ENCODE measurements at regions not wholly inside any gene's neighbourhood (a gene's known extent, or its start where the extent isn't known, plus 50 kb on each side); places are given as distances from the start of the nearest gene placed in this dataset.
"Not testable (repeated sequence)": the region's sequence is repeated elsewhere in the genome, so short reads cannot be mapped to it uniquely, and the experiment has no call there.

DNA sequence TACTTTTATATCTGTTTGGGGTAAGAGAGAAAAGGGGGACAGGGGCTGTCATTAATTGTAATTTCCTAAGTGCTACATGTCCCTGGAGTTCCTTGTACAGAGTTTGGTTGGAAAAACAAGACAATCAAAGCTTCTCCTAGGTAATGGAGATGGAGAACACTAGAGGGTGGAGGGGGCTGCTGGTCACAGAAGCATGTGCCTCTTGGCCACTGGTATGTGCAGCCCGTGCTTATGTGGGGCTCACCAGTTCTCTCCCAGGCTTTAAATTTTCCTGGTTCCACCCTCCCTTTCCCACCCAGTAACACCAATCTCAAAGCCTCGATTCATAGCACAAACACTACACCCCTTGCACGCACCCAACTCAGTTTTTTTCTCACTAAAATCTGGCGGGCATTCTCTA is 165.6 kb downstream of the SAMD5 start:
- no peak for DNase-seq (ENCODE audit: low read depth)

DNA sequence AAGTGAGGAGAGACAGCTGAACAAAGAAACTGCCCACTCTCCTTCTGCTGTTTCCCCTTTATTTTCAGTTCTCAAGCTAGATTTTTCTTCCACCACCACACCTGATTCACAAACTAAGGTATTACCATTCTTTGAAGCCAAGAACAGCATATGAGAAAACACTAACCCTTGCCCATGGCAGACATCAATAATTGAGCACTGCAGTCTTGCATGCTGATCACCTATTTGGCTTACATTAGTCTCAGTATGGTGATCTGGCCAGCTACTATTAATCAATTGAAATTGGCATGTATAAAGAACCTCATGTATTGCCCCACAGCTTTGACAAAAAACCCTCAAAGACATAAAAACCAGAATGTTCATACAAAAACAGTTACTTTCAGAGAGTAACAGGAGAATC is 166.3 kb downstream of the SAMD5 start:
- no peak for DNase-seq (ENCODE audit: low read depth)

DNA sequence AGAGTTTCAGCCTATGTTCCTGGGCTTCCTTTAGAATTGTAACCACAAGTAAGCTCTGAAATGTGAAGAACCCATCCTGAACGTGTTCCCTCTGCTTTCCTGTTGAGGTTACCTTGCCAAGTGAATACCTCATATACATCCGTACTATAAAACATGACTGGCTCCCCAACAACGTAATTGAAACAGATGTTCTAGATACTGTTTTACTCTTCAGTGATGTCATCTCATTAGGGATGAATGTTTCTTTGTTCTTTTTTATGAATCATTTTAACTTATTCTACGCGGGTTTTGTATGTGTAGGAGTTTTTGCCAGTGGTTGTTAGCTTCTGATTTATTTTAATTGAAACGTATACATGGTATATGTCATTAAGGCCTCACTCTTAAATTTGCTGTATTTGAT is 166.8 kb downstream of the SAMD5 start:
- no peak for DNase-seq (ENCODE audit: low read depth)

DNA sequence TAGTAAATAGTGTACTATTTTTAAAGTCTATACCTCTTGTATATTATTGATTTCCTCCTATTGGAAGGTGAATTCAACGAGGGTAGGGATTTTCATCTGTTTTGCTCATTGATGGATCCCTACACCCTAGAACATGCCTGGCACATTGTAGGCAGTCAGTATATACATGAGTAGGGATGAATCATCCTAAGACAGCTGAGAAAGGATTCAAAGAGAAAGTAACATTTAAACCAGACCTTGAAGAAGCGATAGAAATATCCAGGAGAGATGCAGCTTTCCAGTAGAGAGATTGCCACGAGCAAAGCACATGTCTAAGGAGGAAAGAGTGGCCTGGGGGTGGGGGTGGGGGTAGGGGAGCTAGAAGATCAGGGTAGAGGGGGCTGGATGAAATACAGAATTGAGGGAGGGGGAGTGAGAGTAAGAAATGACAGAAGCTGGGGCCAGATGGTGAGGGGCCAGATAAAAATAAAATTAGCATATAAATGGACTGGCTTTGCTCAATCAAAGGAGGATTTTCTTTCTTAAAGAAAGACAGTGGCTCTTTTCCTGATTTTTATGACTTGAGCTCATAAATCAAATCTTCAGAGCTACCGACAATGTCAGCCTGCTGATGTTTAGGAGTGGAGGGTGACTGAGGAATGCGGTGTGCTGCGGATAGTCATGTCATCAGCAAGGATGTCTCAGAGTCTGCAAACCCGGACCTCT is 168.2 kb downstream of the SAMD5 start:
- no peak for DNase-seq (ENCODE audit: low read depth)

DNA sequence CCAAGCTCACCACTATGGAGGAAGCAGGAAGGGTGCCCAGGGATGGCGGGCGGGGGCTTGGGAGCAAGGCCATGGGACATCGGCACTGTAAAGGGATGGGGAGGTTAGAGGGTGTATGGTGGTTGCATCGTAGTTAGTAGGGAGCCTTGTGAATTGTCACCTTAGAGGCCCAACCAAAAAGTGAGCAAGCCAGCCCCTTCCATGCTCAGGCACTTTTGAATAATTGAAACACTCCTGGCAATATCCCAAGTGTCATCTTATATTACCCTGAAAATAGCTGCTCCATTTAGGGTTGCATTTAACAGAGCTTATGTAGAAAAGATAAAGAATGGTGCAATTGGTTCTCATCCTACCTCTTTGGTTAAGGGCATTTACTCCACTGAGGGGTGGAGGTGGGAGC is 169.2 kb downstream of the SAMD5 start:
- no peak for DNase-seq (ENCODE audit: low read depth)

DNA sequence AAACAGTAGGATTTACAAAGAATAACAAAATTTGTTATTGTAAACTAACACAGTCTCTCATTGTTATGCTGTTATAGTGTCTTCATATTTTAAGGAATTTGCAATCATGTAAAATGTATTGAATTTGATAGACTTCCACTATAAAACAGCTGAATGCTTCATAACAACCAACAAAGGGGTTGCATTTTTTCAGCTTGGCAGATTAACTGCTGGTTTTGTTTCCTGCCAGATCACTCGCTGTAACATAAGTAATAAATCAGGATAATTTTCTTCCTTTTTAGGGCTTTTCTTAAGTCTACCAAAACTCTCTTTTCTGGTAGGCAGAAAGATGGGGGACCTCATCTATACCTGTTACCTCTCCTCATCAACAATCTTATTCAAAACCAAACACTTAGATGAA is 169.8 kb downstream of the SAMD5 start:
- no peak for DNase-seq (ENCODE audit: low read depth)

DNA sequence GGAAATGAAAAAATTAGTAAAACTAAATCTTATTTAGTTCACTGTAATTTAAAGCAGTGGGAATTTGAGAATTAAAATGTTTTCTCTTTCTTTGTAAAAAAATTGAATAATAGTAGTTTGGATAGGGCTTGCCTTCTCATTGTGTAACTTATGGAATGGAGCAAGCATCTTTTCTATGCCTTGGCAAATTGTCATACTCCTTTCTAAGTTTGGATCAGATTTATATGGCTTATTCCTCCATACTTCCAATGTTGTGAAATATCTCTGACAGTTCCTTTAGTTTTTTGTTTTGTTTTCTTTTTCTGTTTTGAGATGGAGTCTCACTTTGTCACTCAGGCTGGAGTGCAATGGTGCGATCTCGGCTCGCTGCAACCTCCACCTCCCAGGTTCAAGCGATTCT is 176.4 kb downstream of the SAMD5 start:
- DNase-seq (ENCODE audit: low read depth), result no peak

DNA sequence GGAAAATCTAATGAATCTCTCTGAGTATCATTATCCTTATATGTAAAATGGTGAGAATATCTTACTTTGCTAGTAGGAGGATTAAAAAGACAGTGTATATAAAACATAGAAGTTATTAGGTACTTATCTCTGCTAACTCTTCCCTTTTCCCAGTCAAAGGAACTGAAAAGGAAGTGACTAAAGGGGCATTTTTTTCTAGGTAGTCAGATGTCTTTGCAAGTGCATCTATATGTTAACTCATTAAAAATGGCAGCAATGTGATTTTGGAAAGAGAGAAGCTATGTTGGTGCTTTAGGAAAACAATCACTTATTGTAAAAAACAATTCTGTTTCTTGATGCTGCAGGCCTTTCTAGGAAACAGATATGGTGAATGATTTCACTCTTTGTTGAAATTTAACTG is 180.9 kb downstream of the SAMD5 start:
- no peak for DNase-seq (ENCODE audit: low read depth)

DNA sequence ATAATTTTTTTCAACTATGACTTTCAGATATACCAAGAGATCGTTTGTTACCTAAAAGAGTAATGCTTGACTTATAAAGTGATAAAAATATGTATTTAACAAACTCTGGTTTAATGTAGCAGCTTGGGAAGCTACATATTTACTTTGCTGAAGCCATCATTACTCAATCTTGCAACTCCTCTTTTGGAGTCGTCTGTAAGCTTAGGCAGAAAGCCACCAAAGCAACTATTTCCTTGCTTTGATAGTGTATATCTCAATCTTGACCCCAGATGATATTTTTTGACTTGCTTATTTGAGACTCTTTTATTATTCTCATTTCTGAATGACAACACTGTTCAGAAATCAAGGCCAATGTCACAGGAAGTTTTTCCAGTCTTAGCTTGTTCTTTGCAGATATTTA is 183.0 kb downstream of the SAMD5 start:
- DNase-seq (ENCODE audit: low read depth), result no peak

DNA sequence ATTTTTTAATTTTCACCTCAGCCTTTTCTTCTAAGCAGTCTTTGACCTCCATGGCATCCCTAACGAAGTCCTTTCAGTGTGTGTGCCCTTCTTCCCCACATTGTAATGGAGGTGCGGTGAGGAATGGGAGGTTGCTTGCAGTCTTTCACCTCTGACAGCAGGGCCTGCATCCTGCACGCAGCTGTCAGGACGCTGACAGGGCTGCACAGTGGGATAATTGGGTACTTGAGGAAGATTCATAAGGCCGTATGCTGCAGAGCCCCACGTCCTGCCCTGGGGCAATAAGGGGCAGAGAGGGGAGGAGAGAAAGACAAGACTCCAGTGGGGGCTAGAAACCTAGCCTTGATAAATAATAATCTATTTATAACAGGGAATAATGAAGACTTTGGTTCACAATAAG is 184.7 kb downstream of the SAMD5 start:
- no peak for DNase-seq (ENCODE audit: low read depth)

DNA sequence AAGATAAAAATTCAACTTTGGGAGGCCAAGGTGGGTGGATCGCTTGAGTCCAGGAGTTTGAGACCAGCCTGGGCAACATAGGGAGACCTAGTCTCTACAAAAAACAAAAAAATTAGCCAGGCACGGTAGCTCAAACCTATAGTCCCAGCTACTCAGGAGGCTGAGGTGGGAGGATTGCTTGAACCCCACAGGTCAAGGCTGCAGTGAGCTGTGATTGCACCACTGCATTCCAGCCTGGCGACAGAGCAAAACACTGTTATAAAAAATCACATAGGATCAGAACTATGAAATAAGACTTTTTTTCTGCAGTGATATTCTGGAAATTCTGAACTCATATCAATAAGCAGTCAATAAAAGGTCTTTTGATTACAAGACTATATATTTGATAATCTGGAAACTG is 186.1 kb downstream of the SAMD5 start:
- DNase-seq (ENCODE audit: low read depth), result not testable (repeated sequence)

DNA sequence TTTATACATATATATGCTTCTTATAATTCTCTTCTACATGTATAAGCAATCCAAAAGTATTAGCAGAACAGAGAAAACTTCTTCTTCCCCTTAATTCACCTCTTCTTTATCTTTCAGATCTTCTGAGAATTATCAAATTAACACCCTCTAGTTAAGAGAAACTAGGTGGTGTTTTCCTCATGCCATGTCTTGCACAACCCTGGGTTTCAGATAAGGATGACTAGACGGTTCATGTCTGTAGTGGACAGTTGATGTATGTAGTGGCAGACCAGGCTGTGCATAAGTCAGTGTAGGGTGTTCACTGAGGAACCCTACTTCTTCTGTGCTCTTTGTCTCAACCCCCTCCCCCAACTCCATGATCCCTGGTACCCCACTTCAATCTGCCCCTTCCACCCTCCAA is 187.3 kb downstream of the SAMD5 start:
- no peak for DNase-seq (ENCODE audit: low read depth)

DNA sequence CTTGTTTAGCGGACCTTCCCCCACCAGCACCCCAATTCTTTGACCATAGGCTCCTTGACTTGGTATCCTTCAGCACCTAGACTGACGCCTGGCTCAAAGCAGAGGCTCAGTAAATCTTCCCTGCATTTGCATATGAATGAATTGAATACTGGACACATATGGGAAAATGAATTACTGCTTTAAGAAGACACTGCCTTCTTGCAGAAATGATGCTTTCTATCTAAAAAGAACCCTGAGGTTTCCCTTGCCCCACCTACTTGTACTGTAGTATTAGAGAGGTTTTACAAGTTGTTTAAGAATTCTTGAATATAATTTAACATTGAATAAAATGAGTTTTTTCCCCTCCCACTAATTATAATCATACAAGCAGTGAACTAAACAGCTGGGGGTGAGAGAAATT is 190.7 kb downstream of the SAMD5 start:
- DNase-seq (ENCODE audit: low read depth), result no peak

DNA sequence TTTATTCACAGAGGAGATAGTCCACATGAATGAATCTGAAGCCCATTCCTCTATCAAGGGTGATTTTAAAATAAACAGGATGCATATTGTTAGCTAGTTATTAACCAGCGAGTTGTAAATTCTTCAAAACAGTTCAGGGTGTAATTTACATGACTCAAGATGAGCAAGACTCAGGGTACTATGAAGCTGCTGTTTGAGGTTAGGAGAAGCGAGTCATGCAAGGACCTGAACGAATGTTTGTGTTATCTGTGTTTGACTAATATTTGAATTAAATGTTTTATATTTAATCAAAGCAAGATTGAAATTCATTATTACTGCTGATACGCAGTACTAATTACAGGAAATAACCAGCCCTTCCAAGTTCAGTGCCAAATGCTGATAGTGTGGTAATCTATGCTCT is 191.1 kb downstream of the SAMD5 start:
- DNase-seq (ENCODE audit: low read depth), result no peak

DNA sequence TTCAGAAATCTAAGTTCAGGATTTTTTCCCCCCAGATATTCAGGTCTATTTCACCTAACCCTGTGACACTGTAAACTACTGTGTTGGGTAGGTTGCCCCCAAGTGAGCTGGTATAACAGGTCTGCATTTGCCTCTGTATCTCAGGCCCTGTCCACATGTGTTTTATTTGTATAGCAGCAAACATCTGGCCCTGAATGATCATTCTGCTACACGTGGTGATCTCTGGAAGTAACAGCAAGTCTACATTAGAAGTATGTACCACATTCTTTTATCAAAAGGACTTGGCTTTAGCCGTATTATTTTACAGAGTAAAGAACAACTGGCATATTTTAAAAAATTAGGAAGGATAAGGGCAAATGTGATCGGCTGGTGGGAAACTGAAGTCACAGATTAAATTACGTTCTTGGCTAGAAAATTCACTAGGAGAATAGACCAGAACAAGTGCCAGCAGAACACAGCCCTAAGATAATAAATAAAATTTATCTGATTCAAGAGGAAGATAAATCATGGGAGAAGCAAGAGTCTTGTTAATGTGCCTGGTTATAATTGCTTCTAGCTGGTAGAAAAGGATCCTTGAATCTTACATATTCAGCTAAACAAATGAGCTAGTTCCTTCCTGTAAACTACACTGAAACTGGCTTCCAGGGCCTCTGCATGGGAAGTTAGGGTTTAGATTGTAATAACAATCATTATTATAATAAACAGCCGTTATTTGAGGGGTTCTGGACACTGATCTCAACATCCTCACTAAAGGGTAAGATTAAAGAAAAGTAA is 192.1 kb downstream of the SAMD5 start:
- DNase-seq (ENCODE audit: low read depth), result no peak

DNA sequence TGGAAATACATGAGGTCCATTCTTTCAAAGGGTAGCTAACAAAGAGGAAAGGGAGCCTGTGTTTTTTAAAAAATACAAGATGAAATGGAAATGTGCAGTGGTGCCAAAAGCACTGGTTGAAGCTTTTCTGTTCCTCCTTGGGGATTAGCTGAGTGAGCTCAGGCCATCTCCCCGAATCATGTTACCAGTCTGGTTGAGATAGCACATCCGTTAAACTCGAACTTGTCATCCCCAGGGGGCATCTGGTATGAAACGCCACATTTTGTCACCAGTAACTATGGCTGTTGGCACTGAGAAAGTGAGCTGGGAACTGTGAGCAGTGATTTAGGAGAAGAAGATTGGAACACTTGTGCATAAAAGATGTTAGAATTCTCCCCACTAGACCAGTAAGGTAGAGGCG is 196.2 kb downstream of the SAMD5 start:
- no peak for DNase-seq (ENCODE audit: low read depth)

DNA sequence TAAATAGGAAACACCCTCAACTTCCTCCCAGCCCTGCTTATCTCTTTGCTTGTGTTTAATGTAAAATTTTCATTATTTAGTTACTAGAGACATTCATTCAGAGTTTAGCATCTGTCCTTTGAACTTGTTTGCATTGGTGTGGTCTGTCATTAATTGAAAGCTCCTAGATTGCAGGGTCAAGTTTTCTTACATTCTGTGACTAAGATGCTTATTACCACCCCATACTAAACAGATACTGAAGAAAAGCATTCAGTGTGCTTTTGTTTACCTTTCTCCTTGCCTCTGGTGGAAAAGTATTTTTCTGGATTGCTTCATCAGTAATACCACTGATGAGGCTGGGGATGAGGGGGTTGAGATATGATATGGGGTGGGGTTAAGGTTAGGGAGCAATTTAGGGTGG is 199.0 kb downstream of the SAMD5 start:
- DNase-seq (ENCODE audit: low read depth), result no peak

DNA sequence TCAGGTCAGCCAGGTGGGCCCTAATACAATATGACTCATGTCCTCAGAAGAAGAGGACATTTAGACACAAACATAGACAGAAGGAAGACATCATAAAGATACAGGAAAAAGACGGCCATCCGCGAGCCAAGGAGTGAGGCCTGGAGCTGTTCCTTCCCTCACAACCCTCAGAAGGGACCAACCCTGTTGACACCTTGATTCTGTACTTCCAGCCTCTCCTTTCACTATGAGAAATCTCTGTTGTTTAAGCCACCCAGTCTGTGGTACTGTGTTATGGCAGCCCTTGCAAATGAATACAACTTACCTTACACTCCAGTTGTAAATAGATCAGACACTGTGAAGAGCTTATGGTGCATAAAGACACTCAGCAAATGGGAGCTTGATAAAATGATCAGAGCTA is 199.7 kb downstream of the SAMD5 start:
- DNase-seq (ENCODE audit: low read depth), result no peak

DNA sequence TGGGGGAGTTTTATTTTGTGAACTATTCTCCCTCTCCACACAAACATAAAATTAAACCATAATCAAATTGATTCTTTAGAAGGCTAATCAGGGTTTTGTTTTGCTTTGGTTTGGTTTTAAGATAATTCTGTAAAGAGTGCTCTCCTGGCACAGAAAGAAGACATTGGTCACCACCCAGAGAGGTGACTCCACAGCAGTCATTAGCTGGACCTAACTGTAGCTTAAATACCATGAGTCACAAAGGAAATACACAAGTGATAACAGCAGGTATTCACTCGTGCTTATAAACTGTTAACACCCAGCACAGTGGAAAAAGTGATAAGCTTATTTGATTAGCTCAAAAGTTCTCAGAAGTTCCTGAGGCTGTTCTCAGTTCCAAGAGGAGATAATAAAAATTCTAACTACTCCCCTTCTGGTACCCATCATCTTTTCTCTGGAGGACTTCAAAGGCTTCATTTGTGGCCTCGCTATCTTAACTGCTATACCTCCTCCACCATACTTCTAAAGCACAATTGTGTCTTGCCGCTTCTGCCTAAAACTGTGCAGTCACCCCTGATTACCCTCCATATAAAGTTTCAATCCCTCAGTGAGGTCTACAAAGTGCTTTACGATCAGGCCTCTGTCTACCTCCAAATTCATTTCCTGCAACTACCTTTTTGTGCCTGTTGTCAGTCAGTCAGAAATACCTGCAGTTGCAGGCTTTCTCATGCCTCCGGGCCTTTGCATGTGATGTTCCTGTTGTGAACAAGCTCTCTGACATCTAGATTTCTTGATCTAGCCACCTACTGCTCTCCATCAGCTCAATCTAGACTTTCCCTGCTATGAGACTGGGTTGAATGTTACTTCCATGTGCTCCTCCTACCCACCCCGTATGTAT is 201.1 kb downstream of the SAMD5 start:
- no peak for DNase-seq (ENCODE audit: low read depth)

DNA sequence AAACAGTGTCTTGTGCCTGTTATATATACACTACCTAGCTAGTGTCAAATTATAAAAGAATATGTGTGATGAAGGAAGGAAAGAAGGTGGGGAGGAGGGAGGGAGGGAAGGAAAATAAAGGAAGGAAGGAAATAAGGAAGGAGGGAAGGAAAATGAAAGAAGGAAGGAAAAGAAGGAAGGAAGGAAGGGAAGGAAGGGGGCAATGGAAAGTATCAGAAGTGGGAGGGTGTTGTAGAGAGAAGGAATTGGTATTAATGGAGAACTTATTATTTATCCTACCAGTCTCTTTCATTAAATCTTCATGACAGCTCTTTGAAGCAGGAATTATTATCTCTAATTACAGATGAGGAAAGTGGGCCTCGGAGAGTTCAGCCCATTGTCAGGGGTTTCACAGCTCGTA is 202.4 kb downstream of the SAMD5 start:
- no peak for DNase-seq (ENCODE audit: low read depth)

DNA sequence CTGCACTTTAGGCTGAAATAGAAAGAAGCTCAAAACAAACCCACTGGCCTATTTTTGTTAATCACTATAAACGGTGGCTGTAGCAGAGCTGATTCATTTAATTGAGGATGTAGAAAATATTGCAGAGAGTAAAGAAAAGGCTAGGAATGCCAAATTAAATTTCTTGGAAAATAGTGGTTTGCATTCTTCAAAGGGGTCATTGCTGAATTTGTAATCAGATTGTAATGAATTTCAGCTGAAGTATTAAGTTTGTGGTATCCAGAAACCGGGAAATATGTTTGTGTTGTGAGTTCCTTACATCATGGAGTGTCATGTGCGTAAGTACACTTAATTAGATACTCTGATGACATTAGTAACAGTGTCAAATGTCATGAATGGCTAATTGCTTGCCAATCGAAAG is 203.0 kb downstream of the SAMD5 start:
- no peak for DNase-seq (ENCODE audit: low read depth)

DNA sequence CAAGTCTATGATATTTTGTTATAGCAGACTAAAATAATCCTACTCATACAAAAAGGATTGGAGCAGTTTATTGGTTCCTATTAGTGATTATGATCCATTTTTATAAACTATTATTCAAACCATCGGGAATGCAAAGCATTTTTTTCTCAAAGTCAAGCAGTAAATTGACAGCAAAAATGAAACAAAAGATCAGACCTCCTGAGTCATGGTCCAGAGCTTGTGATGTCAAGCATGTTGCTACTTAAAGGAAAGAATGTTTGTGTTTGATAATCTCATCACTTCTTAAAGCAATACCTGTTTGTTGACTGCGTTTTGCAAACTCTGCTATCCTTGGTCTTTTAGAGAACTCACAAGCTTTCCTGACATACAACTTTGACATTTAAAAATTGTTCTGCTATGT is 204.4 kb downstream of the SAMD5 start:
- DNase-seq (ENCODE audit: low read depth), result no peak

DNA sequence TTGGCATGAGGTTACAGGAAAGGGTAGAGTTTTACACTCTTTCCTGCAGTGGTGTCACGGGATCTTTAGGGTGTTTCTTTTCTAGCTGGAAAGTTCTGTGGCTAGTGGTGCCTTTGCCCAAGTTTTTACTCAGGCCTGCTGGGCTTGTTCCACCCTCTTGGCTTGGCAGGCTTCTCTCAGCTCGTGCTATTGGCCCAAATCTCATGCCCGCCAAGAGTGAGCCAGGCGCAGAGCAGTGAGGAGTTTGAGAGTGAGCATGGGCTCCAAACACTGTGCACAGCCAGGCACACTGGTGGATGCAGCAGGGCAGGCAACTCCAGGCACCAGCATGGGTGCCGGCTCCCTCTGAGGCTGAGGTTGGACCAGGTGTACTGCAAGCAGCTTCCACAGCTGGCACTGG is 206.5 kb downstream of the SAMD5 start:
- no peak for DNase-seq (ENCODE audit: low read depth)

Data from T-helper 22 cell (primary cell).